ENCODE measurements at regions not wholly inside any gene's neighbourhood (a gene's known extent, or its start where the extent isn't known, plus 50 kb on each side); places are given as distances from the start of the nearest gene placed in this dataset.

DNA sequence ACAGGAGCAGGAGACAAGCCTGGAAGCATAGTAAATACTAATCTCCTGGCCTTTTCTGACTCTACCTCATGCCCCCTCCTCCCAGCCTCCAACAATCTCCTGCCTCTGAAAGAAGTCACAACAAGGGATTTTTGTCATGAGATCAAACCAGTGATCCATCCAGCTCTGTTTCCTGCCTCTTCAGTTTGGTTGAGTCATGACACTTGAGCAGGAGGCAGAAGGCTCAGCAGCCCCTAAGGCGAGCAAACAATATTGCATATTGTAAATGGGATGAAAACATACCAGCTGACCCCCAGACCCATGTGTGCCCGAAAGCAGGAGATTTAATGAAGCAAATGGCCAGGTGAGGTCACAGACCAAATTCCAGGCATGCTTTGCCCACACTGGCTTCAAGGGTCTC, 272.8 kb downstream of the GAS1 start:
- H3K4me1 ChIP-seq, result no peaks in the 10 kb centered on the region
- no peak overlapping the region for H3K27ac ChIP-seq
- DNase-seq (no peak), ATAC-seq (ENCODE audit: low FRiP score in 2 of 2) (no peak)
- WGBS, 2 donors, result 89 to 92% methylated on average over 2 of the region's 2 CpGs
- H3K4me3 ChIP-seq, result no peak overlapping the region
- no peak for TF ChIP-seq CTCF (IDR thresholded peaks at IDR 0.05)
- no peaks in the 10 kb centered on the region for H3K36me3 ChIP-seq
- H3K27me3 ChIP-seq, result no peaks in the 10 kb centered on the region
- H3K9me3 ChIP-seq, result peaks cover 0 to 8% (median 4%) of the 10 kb centered on the region in 4 donors

GRCh38 chr9:86672966-86673365, 274.3 kb downstream of the GAS1 start:
- WGBS, 2 donors, result 61 to 80% methylated on average over 2 of the region's 2 CpGs
- DNase-seq, result no peak
- Histone ChIP-seq H3K9me3 (peaks cover 0 to 8% (median 4%) of the 10 kb centered on the region in 4 donors), H3K36me3 (no peaks in the 10 kb centered on the region), H3K27ac (no peak overlapping the region), H3K4me3 (no peak overlapping the region), H3K4me1 (no peaks in the 10 kb centered on the region), H3K27me3 (no peaks in the 10 kb centered on the region)
- TF ChIP-seq POLR2A (IDR thresholded peaks at IDR 0.05) (no peak), EP300 (IDR thresholded peaks at IDR 0.05) (no peak), CTCF (IDR thresholded peaks at IDR 0.05) (no peak), POLR2AphosphoS5 (IDR thresholded peaks at IDR 0.05) (no peak)
- ATAC-seq (ENCODE audit: low FRiP score in 2 of 2), result no peak

DNA sequence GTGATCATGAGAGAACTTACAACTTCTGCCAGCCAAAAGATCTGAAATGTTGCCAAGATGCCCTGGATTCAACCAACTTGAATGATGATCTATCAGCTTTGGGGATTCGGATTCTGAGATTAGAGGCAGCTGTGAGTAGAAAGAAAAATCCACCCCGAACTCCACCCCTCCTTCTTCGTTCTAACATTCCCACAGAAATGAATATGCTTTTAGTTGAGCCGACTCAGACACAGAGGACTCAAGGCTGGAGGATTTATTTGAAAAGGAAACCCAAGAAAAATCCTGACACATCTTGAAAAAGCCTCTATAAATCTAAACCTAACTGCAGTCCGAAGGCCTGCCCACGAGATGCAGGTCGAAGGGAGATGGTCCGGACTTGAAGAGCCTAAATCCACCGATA, 275.0 kb downstream of the GAS1 start:
- Histone ChIP-seq H3K36me3 (no peaks in the 10 kb centered on the region), H3K9me3 (peaks cover 0 to 8% (median 4%) of the 10 kb centered on the region in 4 donors), H3K27ac (no peak overlapping the region), H3K4me3 (no peak overlapping the region), H3K4me1 (no peaks in the 10 kb centered on the region), H3K27me3 (no peaks in the 10 kb centered on the region)
- 78 to 80% methylated on average over 9 of the region's 9 CpGs for WGBS, 2 donors
- DNase-seq, result no peak
- no peak for ATAC-seq (ENCODE audit: low FRiP score in 2 of 2)
- no peak for TF ChIP-seq EP300 (IDR thresholded peaks at IDR 0.05)
- no peak for TF ChIP-seq POLR2AphosphoS5 (IDR thresholded peaks at IDR 0.05)
- no peak for TF ChIP-seq CTCF (IDR thresholded peaks at IDR 0.05)
- no peak for TF ChIP-seq POLR2A (IDR thresholded peaks at IDR 0.05)

GRCh38 chr9:86671018-86671417, 276.3 kb downstream of the GAS1 start:
- no peak for ATAC-seq (ENCODE audit: low FRiP score in 2 of 2)
- no peak overlapping the region for H3K27ac ChIP-seq
- WGBS, 2 donors, result 81 to 94% methylated on average over 1 of the region's 1 CpG

More at GRCh38 chr9:86671018-86671417, 276.3 kb downstream of the GAS1 start:
- H3K36me3 ChIP-seq, result no peaks in the 10 kb centered on the region
- H3K27me3 ChIP-seq, result no peaks in the 10 kb centered on the region
- DNase-seq, result no peak
- H3K4me1 ChIP-seq, result no peaks in the 10 kb centered on the region
- H3K9me3 ChIP-seq, result peaks cover 0 to 8% (median 4%) of the 10 kb centered on the region in 4 donors
- no peak overlapping the region for H3K4me3 ChIP-seq
- no peak for TF ChIP-seq POLR2AphosphoS5 (IDR thresholded peaks at IDR 0.05)
- no peak for TF ChIP-seq POLR2A (IDR thresholded peaks at IDR 0.05)
- TF ChIP-seq EP300 (IDR thresholded peaks at IDR 0.05), result no peak
- no peak for TF ChIP-seq CTCF (IDR thresholded peaks at IDR 0.05)
